ENCODE measurements at regions not wholly inside any gene's neighbourhood (a gene's known extent, or its start where the extent isn't known, plus 50 kb on each side); places are given as distances from the start of the nearest gene placed in this dataset.

GRCh38 chr22:44407987-44408828 is 89.8 kb downstream of the RTL6 start:
- Histone ChIP-seq H3K9me3 (ENCODE audit: control insufficient read depth, low read depth, low read length) (no peaks in the 10 kb centered on the region), H3K4me1 (ENCODE audit: control insufficient read depth, insufficient read depth, low read length) (no peaks in the 10 kb centered on the region), H3K27me3 (ENCODE audit: control insufficient read depth, insufficient read depth, low read length) (no peaks in the 10 kb centered on the region), H3K4me3 (ENCODE audit: low read length) (no peak overlapping the region), H3K27ac (ENCODE audit: low read length) (no peak overlapping the region), H3K36me3 (ENCODE audit: control insufficient read depth, insufficient read depth, low read length) (no peaks in the 10 kb centered on the region)
- no peak for DNase-seq
- WGBS (ENCODE audit: insufficient coverage, low lambda C conversion rate), result no CpG with 5 or more reads among the region's 21 CpGs

- Histone ChIP-seq H3K36me3 (ENCODE audit: control insufficient read depth, insufficient read depth, low read length) (no peaks in the 10 kb centered on the region), H3K9me3 (ENCODE audit: control insufficient read depth, low read depth, low read length) (no peaks in the 10 kb centered on the region), H3K4me1 (ENCODE audit: control insufficient read depth, insufficient read depth, low read length) (no peaks in the 10 kb centered on the region), H3K27me3 (ENCODE audit: control insufficient read depth, insufficient read depth, low read length) (no peaks in the 10 kb centered on the region), H3K27ac (ENCODE audit: low read length) (no peak overlapping the region), H3K4me3 (ENCODE audit: low read length) (no peak overlapping the region)
- no peak for DNase-seq
- no CpG with 5 or more reads among the region's 23 CpGs for WGBS (ENCODE audit: insufficient coverage, low lambda C conversion rate)
Measured at GRCh38 chr22:44407171-44407986, 90.7 kb downstream of the RTL6 start.

- Histone ChIP-seq H3K27ac (ENCODE audit: low read length) (no peak overlapping the region), H3K4me1 (ENCODE audit: control insufficient read depth, insufficient read depth, low read length) (no peaks in the 10 kb centered on the region), H3K27me3 (ENCODE audit: control insufficient read depth, insufficient read depth, low read length) (no peaks in the 10 kb centered on the region), H3K4me3 (ENCODE audit: low read length) (no peak overlapping the region), H3K9me3 (ENCODE audit: control insufficient read depth, low read depth, low read length) (no peaks in the 10 kb centered on the region), H3K36me3 (ENCODE audit: control insufficient read depth, insufficient read depth, low read length) (no peaks in the 10 kb centered on the region)
- WGBS (ENCODE audit: insufficient coverage, low lambda C conversion rate), result no CpG with 5 or more reads among the region's 13 CpGs
- no peak for DNase-seq
Measured at GRCh38 chr22:44406341-44407170, 91.5 kb downstream of the RTL6 start.

- Histone ChIP-seq H3K36me3 (ENCODE audit: control insufficient read depth, insufficient read depth, low read length) (no peaks in the 10 kb centered on the region), H3K27ac (ENCODE audit: low read length) (no peak overlapping the region), H3K4me1 (ENCODE audit: control insufficient read depth, insufficient read depth, low read length) (no peaks in the 10 kb centered on the region), H3K27me3 (ENCODE audit: control insufficient read depth, insufficient read depth, low read length) (no peaks in the 10 kb centered on the region), H3K9me3 (ENCODE audit: control insufficient read depth, low read depth, low read length) (no peaks in the 10 kb centered on the region), H3K4me3 (ENCODE audit: low read length) (no peak overlapping the region)
- WGBS (ENCODE audit: insufficient coverage, low lambda C conversion rate), result no CpG with 5 or more reads among the region's 2 CpGs
- no peak for DNase-seq
Measured at GRCh38 chr22:44405661-44406060, 92.4 kb downstream of the RTL6 start.

GRCh38 chr22:44404341-44405020 is 91.7 kb upstream of the SHISAL1 start:
- Histone ChIP-seq H3K9me3 (ENCODE audit: control insufficient read depth, low read depth, low read length) (no peaks in the 10 kb centered on the region), H3K36me3 (ENCODE audit: control insufficient read depth, insufficient read depth, low read length) (no peaks in the 10 kb centered on the region), H3K4me3 (ENCODE audit: low read length) (no peak overlapping the region), H3K4me1 (ENCODE audit: control insufficient read depth, insufficient read depth, low read length) (no peaks in the 10 kb centered on the region), H3K27ac (ENCODE audit: low read length) (no peak overlapping the region), H3K27me3 (ENCODE audit: control insufficient read depth, insufficient read depth, low read length) (no peaks in the 10 kb centered on the region)
- DNase-seq, result no peak
- whole genome bisulfite sequencing (ENCODE audit: insufficient coverage, low lambda C conversion rate), result no CpG with 5 or more reads among the region's 16 CpGs

- Histone ChIP-seq H3K36me3 (ENCODE audit: control insufficient read depth, insufficient read depth, low read length) (no peaks in the 10 kb centered on the region), H3K9me3 (ENCODE audit: control insufficient read depth, low read depth, low read length) (no peaks in the 10 kb centered on the region), H3K4me1 (ENCODE audit: control insufficient read depth, insufficient read depth, low read length) (no peaks in the 10 kb centered on the region), H3K4me3 (ENCODE audit: low read length) (no peak overlapping the region), H3K27ac (ENCODE audit: low read length) (no peak overlapping the region), H3K27me3 (ENCODE audit: control insufficient read depth, insufficient read depth, low read length) (no peaks in the 10 kb centered on the region)
- WGBS (ENCODE audit: insufficient coverage, low lambda C conversion rate), result no CpG with 5 or more reads among the region's 10 CpGs
- no peak for DNase-seq
Measured at GRCh38 chr22:44403602-44404329, 91.0 kb upstream of the SHISAL1 start.

- no CpG with 5 or more reads among the region's 5 CpGs for WGBS (ENCODE audit: insufficient coverage, low lambda C conversion rate)
- no peaks in the 10 kb centered on the region for H3K4me1 ChIP-seq (ENCODE audit: control insufficient read depth, insufficient read depth, low read length)
- DNase-seq, result no peak
Measured at GRCh38 chr22:44403166-44403565, 90.4 kb upstream of the SHISAL1 start.

GRCh38 chr22:44402196-44403111 is 89.7 kb upstream of the SHISAL1 start:
- DNase-seq, result no peak
- Histone ChIP-seq H3K4me1 (ENCODE audit: control insufficient read depth, insufficient read depth, low read length) (no peaks in the 10 kb centered on the region), H3K9me3 (ENCODE audit: control insufficient read depth, low read depth, low read length) (no peaks in the 10 kb centered on the region), H3K4me3 (ENCODE audit: low read length) (no peak overlapping the region), H3K36me3 (ENCODE audit: control insufficient read depth, insufficient read depth, low read length) (no peaks in the 10 kb centered on the region), H3K27me3 (ENCODE audit: control insufficient read depth, insufficient read depth, low read length) (no peaks in the 10 kb centered on the region), H3K27ac (ENCODE audit: low read length) (no peak overlapping the region)
- 90% methylated on average over 2 of the region's 10 CpGs for WGBS (ENCODE audit: insufficient coverage, low lambda C conversion rate)

More at GRCh38 chr22:44403166-44403565, 90.4 kb upstream of the SHISAL1 start:
- Histone ChIP-seq H3K27me3 (ENCODE audit: control insufficient read depth, insufficient read depth, low read length) (no peaks in the 10 kb centered on the region), H3K36me3 (ENCODE audit: control insufficient read depth, insufficient read depth, low read length) (no peaks in the 10 kb centered on the region), H3K27ac (ENCODE audit: low read length) (no peak overlapping the region), H3K9me3 (ENCODE audit: control insufficient read depth, low read depth, low read length) (no peaks in the 10 kb centered on the region), H3K4me3 (ENCODE audit: low read length) (no peak overlapping the region)

GRCh38 chr22:44401783-44402110 is 89.0 kb upstream of the SHISAL1 start:
- WGBS (ENCODE audit: insufficient coverage, low lambda C conversion rate), result no CpG with 5 or more reads among the region's 9 CpGs
- DNase-seq, result no peak
- Histone ChIP-seq H3K36me3 (ENCODE audit: control insufficient read depth, insufficient read depth, low read length) (no peaks in the 10 kb centered on the region), H3K4me1 (ENCODE audit: control insufficient read depth, insufficient read depth, low read length) (no peaks in the 10 kb centered on the region), H3K9me3 (ENCODE audit: control insufficient read depth, low read depth, low read length) (no peaks in the 10 kb centered on the region), H3K27ac (ENCODE audit: low read length) (no peak overlapping the region), H3K4me3 (ENCODE audit: low read length) (no peak overlapping the region), H3K27me3 (ENCODE audit: control insufficient read depth, insufficient read depth, low read length) (no peaks in the 10 kb centered on the region)

All from large intestine (tissue), 3 donors.